Muscle layer of duodenum (tissue), 2 donors: ENCODE measurements at regions not wholly inside any gene's neighbourhood (a gene's known extent, or its start where the extent isn't known, plus 50 kb on each side); places are given as distances from the start of the nearest gene placed in this dataset.

ENCODE experiments used
- H3K27ac ChIP-seq: one replicate; pipeline ENCODE4 v1.7.0; 2013; ENCODE audit warnings: mild to moderate bottlenecking, low read length
- H3K27me3 ChIP-seq: one replicate; pipeline ENCODE4 v1.7.0; 2013; ENCODE audit warnings: low read depth, mild to moderate bottlenecking, control low read depth, low read length
- H3K36me3 ChIP-seq, 2 donors: one replicate each; pipeline ENCODE4 v1.7.0; 2013; ENCODE audit warnings: low read length in 2 of 2, control low read depth in 1 of 2, mild to moderate bottlenecking in 1 of 2; ENCODE audit not compliant: insufficient read depth in 2 of 2, control insufficient read depth in 1 of 2
- H3K4me1 ChIP-seq, 2 donors: one replicate each; pipeline ENCODE4 v1.7.0; 2013; ENCODE audit warnings: low read length in 2 of 2, mild to moderate bottlenecking in 2 of 2, control low read depth in 1 of 2, moderate library complexity in 1 of 2; ENCODE audit not compliant: insufficient read depth in 2 of 2, control insufficient read depth in 1 of 2
- H3K4me3 ChIP-seq, 2 donors: one replicate each; pipeline ENCODE4 v1.7.0; 2013; ENCODE audit warnings: low read length in 2 of 2, low read depth in 1 of 2, mild to moderate bottlenecking in 1 of 2
- H3K9me3 ChIP-seq, 2 donors: one replicate each; pipeline ENCODE4 v1.7.0; 2013; ENCODE audit warnings: low read length in 2 of 2, control low read depth in 1 of 2, mild to moderate bottlenecking in 1 of 2; ENCODE audit not compliant: control insufficient read depth in 1 of 2
- donor health status: healthy.

DNA sequence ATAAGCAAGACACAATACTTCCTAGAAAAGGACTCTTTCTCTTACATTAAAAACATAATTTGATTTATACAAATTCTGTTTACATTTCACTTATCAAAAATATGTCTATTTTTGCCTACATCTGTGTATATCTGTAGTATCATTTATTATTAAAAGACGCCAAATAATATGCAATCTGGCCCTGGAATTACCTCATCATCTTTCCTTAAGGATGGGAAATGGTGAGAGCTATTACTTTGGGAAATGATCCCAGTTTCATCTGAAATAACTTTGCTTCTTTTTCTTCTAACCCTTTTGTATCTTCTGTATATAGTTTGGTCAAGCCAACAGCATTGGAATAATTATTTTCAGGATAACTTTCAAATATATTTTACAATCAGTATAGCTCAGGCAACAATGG, 85.0 kb downstream of the FAS start:
- Histone ChIP-seq H3K27me3 (no peaks in the 10 kb centered on the region), H3K27ac (no peak overlapping the region), H3K4me3 (no peak overlapping the region), H3K36me3 (no peaks in the 10 kb centered on the region), H3K4me1 (no peaks in the 10 kb centered on the region), H3K9me3 (no peaks in the 10 kb centered on the region)

DNA sequence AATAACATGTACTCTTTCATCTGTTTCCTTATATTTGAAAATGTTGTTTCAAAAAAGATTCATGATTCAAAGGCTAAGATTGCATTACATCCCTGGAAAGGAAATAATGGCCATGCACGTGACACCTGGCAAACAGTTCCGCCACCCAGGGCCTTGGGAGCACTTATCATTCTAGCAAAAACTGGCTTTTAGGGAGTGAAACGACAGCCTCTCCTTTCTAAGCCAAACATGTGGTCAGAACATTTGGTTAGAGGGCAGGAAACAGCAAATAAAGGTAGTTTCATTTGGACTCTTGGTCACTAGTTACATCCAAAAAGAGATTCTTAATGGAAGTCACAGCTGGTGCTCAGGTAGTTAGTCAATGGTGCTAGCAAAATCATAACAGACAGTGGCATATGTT, 83.5 kb downstream of the FAS start:
- no peaks in the 10 kb centered on the region for H3K4me1 ChIP-seq
- H3K36me3 ChIP-seq: no peaks in the 10 kb centered on the region
- no peaks in the 10 kb centered on the region for H3K27me3 ChIP-seq
- H3K9me3 ChIP-seq: no peaks in the 10 kb centered on the region
- no peak overlapping the region for H3K27ac ChIP-seq
- H3K4me3 ChIP-seq: no peak overlapping the region

DNA sequence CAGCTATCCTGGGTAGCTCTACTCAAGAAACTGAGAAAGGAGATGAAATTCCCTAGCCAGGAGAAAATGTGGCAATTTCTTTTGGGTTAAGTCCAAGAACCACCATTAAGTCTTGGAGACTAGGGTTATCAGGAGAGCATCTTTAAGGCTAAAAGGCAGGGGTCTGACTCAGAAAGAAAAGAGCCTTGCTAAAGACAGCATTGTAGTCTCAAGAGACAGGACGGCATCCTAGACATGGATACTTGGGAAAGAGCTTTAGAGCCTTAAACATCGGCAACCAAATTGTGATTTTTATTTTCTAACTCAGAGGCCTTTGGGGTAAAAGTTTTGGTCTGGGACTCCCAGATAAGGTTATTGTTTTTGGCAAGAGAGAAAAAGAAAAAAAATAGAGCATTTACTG, 83.1 kb downstream of the FAS start:
- Histone ChIP-seq H3K4me1 (no peaks in the 10 kb centered on the region), H3K27ac (no peak overlapping the region), H3K4me3 (no peak overlapping the region)

DNA sequence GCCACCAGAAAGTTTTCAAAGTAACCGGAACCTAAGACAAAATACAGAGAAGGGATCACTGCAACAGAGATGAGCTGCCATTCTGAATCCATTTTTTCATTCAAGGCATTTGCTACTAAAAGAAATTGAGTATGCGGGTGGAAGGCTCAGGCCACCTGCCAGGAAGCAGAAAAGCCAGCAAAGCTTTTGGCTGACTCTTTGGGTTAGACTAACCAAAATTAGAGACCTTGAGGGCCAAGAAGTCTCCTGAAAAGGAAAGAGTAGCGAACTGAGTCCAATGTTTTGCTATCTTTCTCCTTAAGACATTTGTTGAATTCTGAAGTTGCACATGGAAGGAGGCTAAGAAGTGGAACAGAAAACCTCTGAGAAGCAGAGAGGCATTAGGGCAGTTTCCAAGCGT, 79.0 kb downstream of the FAS start:
- Histone ChIP-seq H3K27me3 (no peaks in the 10 kb centered on the region), H3K9me3 (no peaks in the 10 kb centered on the region), H3K27ac (no peak overlapping the region), H3K4me1 (no peaks in the 10 kb centered on the region), H3K4me3 (no peak overlapping the region), H3K36me3 (no peaks in the 10 kb centered on the region)

More for the DNA sequence above, 83.1 kb downstream of the FAS start:
- Histone ChIP-seq H3K9me3 (no peaks in the 10 kb centered on the region), H3K27me3 (no peaks in the 10 kb centered on the region), H3K36me3 (no peaks in the 10 kb centered on the region)
